Renal cortex interstitium (tissue), 11 donors: ENCODE measurements at regions not wholly inside any gene's neighbourhood (a gene's known extent, or its start where the extent isn't known, plus 50 kb on each side); places are given as distances from the start of the nearest gene placed in this dataset.
"Not testable (repeated sequence)": the region's sequence is repeated elsewhere in the genome, so short reads cannot be mapped to it uniquely, and the experiment has no call there.

Experiments used
- DNase-seq, 11 donors: peaks; one replicate each; pipeline ENCODE4 v3.0.0-alpha.2; 2013; ENCODE audit warnings: low read depth in 9 of 11, low spot score in 4 of 11; ENCODE audit errors: extremely low read depth in 1 of 11

DNA sequence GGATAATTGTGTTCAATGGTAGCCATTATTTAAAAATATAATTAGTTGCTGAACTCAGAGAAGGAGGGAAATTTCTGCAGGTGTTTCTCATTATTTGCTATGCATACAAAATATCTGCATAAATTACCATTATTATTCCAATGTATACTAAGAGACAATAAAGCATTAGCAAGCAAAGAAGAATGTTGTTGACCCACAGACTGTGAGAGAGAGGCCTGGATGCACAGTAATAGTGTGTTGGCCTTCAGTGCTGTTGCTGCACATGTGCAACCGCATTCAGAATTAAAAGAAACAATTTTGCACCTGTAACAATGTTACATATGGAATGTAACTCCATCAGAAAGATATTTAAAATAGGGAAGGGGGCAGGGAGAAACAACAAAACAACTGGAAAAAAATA is 155.6 kb upstream of the KCNH8 start:
- DNase-seq: no peak

DNA sequence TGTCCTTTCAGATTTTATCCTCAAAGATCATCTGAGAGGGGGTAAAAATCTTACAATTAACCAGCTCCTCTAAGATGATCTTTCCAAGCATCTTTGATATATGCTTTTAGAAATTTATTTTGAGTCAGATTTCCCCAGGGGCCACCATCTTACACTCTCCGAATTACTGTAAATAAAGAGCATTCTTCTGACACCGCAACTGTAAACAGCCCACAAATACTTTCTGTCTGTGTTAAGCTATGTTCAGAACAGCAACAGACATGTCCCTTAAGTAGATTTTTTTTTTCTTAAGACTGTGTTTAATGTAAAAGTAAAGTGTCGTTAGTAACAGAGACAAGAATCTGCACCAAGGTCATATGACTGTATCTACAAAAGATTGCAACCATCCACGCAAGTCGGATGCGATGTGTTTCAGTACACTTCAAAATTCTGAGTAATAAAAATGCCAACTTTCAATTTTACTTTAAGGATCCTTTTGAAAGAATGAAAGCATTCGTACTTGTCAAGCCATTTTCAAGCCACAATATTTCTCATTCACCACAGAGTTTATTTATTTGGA is 159.0 kb upstream of the KCNH8 start:
- DNase-seq: no peak

DNA sequence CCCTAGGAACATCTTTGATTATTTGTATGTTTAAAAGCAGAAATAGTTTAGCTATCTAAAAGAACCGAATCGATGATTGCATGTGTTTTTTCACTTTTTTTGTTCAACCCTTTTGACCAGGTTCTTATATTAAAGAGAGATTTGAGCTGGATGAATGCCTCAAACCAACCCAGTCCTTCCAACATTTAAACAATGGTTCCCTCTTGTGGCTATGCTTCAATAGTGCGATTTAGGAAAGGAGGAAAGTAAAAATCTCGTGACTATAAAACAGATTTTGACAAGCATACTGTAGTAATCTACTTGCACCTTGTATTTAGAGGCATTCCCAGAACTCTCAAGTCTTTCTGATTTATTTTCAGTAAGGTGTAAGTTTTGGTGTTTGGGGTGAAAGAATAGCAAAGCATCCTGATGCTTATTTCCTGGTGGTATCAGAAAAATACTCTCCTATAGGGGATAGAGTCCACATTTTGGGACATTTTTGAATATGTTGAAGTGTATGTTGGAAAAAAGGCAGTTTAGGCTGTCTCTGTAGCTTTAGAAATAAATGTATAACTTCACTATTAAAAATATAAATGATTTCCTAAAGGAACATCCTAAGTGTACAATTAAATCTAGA is 159.6 kb upstream of the KCNH8 start:
- peak; percentile 7 to 37 (median 25) for DNase-seq

DNA sequence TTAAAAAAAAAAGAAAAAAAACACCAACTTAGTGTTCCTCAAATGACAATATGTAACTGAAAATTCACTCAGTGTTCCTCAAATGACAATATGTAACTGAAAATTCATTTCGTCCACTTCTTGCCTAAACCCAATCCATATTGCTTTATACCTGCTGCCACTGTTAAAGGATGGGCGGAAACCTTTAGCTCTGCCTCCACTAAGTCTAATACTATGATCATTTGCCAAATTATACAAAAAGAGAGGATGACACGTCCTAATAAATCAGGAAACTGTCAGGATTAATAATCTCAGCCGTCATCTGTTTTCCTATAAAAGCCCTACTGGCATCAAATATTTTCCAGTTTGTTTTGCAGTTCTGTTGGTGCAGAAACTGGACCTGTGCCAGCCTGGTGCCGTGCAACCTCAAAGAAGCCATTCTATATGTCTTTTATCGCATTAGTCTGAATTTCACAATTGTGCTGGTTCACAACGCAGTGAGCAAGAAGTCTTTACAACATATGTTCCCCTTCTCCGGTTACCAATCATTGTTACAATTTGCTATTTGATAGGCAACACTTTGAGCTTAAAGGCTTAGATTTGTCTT is 160.4 kb upstream of the KCNH8 start:
- DNase-seq: no peak

DNA sequence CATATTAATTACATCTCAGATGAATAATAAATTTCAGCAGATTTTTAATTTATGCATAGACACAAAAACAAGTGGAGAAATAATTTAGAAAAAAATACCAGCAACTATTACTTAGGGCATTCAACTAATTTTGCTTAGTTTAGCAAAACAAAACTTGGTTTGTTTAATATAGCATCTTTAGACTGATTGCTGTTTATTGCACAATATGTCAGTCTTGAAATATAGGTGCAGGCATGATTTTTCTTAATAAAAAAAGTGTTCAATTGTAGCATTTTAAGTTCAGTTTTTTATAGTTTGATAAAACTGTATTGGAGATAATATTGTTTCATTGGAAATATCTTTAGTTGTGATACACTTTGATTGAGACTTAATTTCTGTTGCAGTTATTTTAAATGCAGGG is 161.2 kb upstream of the KCNH8 start:
- no peak for DNase-seq

DNA sequence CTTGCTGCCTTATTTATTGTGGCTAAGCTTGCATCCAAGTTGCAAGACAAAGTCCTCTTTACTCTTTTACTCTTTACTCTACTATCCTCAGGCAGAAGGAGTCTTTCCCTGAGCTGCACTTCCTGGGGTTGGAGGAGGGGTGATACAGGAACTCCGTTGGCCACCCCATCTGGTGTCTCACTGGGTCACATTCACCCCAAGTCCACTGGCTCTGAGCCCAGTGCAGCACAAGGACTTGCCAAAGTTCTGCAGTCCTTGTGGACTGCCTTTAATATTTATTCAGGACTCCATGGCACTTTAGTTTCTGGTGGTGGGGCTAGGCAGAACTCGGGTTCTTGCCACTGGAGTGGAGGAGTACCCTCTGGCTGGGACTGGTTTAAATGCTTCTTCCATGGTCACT is 165.4 kb upstream of the KCNH8 start:
- DNase-seq: no peak

DNA sequence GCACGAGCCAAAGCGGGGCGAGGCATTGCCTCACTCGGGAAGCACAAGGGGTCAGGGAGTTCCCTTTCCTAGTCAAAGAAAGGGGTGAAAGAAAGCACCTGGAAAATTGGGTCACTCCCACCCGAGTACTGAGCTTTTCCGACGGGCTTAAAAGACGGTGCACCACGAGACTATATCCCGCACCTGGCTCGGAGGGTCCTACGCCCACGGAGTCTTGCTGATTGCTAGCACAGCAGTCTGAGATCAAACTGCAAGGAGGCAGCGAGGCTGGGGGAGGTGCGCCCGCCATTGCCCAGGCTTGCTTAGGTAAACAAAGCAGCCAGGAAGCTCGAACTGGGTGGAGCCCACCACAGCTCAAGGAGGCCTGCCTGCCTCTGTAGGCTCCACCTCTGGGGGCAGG is 172.2 kb upstream of the KCNH8 start:
- not testable (repeated sequence) for DNase-seq

DNA sequence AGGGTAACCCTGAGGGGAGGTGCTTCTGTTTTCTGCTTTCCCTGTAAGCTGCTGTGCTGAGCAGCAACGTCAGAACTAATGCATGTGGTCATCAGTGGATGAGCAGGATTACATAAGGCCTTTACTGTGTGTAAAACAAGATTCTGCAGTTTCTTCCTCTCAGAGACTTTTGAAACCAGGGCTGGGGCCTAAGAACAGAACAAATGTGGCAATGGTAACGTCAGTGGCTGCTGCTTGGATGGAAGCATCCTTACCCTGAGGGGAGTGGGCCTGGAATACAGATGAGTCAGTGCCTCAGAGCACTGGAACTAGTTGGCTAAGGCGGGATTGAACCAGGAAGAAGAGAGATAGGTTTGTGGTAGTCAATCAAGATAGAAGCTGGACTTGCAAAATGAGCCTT is 180.2 kb upstream of the KCNH8 start:
- DNase-seq: no peak

DNA sequence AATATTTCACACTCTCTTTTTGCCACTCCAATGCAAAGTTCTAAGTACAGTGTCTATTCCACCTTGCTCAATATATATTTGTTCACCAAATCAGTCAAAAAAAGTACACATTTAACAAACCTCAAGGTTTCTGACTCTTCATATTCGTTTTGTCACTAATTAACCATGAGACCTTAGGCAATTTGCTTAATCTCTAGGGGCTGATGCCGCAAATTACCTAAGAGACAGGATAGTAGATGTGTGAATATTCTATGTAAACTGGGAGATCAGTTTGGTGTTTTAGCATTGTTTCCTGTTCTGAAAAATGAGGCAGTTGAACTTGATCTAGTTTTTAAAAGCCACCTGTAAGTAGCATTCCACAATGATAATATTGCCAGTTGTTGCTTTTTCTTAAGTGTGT is 182.5 kb upstream of the KCNH8 start:
- DNase-seq: no peak

DNA sequence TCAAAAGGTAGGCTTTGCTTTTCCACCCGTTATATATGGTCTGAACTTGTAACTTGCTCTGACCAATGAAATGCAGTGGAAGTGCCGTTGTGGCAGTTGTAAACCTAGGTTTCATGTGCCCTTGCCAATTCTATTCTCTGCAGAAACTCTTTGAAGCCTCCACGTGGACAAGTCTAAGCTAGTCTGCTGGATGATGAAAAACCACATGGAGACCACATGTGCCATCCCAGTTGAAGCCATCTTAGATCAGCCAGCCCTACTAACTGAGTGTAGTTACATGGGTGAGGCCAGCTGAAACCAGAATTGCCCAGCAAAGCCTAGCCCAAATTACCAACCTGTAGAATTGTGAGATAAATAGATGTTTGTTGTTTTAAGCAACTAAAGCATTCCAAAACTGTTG is 183.7 kb upstream of the KCNH8 start:
- no peak for DNase-seq

DNA sequence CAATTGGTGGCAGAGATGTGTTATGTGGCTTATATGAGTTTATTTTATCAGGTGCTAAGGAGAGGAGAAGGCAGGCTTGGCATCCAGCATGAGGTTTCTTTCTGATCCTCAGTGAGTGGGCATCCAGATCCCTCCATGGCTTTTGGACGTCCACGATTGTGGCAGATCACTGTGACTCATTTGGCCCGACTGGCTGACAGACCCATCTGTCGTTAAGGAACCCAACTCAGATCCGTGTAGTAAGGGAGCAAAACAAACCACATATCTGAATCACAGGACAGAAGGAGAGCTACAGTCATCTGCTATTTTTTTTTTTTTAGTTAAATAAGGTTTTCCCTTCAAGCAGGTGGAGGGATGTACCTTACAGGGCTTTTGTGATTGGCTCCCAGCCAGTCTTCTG is 197.0 kb upstream of the KCNH8 start:
- no peak for DNase-seq

DNA sequence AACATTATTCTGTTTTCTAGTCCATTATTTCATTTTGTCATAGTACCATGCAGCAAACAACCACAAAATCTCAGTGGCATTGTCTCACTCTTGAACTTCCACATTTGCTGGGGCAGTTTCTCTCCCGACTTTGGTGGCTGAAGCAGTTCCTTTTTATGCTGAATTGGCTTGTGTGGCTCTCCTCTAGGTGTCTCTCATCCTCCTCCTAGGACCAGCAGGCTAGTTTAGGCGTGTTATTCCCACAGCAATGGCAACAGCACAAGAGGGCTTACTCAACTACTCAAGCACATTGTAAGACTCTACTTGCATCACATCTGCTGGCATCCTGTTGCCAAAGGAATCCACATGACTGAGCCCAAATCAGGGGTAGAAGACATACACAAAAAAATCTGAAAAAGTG is 201.8 kb upstream of the KCNH8 start:
- DNase-seq: no peak

DNA sequence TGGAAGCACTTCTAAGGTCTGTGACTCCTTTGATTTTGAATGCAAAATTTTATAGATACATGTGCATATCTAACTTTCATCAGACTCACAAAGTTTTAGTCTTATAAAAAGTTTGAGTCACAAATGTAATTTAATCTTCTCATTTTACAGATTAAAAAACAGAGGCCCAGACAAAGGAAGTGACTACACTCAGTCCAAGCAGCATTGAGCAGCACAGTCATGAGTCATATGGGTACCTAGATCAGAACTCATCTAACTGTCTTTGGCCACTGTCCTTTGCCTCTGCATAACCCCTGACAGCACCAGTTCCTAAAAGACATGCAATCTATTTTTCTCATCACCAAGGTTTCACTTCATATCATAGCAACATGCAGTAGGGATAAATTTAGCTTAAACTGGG is 210.7 kb upstream of the KCNH8 start:
- DNase-seq: no peak

DNA sequence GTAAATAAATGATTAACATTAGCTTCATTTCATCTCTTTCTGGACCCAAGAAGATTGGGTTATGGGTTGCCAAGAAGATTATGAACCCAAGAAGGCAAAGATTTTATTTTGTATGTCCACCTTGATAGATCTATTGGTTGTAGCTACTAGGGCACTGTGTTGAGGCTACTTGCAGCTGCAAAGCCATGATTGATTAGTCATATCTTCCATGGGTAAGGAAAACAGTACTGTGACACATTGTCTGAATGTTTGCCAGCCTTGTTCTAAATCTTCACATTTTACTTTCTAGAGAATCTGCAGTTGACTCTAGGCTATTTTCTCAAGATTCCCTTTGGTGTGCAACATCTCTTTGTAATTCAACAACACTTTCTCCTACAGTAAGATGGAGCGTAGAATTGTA is 229.2 kb upstream of the KCNH8 start:
- DNase-seq: no peak

DNA sequence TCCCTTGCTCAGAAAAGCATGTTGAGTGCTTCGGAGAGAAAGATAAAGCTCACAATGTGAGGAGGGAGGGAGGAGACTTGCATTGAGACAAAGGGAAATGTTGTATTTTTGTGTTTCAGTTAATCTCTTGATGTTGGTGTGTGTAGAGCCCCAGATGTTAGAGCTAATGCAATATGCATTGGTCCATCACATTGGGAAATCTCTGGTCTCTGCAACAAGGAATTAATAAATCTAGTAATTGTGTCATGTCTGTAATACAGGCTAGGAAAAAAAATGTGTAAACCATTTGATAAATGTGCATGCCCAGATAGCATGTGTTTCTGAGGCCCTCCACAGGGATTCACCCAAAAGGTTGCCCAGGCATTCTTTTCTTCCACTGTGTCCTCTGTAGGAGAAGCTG is 230.4 kb upstream of the KCNH8 start:
- DNase-seq: no peak

DNA sequence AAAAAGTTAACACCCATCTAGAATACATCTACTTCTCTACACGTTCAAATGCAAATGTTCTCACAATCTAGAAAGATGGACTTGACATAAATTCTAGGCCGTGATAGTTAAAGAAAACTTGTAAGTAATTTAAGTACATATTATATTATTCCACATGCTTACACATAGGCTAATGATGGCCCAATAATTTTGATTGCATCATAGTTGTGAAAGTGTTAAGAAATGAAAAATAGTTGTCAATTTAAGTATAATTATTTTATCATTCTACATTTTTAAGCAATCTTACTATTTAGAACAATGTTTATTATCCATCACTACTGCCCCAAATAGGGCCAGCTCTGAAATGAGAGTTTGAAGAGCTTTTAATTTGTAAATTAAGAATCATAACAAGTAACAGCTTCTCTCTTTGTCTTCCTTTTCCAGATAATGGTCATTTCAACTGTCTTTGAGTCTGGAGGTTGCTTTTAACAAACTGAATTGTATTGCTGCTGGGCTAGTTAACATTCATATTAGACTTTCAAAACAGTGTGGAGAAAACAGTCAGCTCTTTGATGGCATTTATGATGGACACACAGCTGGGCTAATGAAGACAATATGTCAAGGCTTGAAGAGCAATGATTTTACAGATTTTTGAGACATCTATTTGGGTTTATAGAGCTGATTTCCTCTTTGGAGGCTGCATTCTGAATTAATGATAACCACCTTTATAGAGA is 246.1 kb upstream of the KCNH8 start:
- DNase-seq: no peak

DNA sequence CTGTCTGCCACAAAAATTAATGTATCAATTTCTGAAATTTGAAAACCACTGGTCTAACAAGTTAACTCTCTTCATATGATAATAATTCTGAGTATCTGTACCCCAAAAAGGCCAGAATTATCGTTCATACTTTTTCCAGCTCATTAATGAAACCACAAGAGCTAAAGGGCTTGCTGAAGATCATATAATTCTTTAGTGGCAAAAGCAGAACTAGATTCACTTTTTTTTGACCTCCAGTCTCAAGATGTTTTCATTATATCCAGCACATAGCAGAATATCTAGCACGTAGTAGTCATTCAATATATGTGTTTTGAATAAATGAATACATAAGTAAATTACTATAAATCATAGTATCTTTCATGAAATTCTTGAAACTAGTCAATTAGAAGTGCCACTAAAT is 246.7 kb upstream of the KCNH8 start:
- no peak for DNase-seq

DNA sequence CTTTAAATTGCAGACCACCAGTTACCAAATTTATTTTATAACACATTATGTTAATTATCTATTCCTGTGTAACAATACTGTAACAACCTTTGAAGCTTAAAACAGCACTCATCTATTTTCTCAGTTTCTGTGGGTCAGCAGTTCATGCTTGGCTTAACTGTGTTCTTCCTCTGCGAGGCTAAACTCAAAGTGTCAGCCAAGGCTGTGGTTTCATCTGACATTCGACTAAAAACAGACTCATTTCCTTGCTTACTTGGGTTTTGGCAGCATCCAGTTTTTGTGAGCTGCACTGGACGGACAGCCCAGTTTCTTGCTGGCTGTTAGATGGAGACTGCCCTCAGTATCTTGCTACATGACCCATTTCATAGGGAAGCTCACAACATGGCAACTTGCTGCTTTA is 247.3 kb upstream of the KCNH8 start:
- DNase-seq: no peak

DNA sequence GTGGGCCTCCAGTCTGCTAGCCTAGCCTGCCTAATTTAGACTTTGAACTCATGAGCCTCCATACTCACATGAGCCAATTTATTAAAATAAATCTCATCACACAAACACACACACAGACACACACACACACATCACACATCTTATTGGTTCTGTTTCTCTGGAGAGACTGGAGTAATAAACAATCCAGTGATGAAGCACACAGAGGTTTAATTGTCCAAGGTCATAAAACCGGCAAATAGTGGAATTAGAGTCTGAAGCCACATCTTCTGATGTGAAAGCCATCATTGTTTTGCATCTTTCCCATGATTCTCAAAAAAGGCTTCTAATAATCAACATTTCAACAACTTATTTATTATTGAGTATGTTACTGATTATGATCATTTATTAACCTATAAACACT is 249.4 kb upstream of the KCNH8 start:
- DNase-seq: no peak

DNA sequence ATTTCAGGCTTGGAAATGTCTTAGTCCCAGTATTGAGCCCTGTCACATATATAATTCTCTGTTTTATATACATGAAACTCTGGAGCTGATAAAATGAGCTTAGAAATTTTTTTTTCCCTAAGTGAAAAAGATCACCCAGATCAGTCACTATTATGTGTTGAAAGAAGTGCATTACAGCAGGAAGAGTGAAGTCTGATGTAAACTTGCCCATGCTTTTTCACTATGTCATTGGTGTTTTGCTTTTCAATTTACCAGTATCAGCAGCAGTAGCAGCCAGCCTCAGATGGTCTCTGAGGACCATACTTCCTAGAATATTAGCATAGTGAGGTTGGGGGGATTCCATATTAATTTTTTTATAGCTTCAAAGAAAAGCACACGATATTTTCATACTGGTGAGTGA is 255.6 kb upstream of the KCNH8 start:
- no peak for DNase-seq

DNA sequence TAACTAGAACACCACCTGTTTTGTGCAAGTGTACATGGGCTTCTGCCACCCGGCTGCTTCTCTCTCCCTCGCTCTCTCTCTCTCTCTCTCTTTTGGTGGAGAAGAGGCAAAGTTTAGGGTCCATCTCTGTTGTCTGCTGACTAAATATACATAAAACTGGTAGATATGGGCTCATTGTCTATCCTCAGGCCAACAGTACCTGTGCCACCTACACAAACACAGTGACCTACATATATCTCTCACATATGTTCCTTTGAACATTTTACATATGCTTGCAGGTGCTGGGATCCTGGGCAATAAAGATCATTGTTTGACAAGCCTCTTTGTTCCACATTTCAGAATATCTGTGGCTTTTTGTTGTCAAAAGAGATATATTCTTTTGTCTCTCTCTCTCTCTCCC is 256.3 kb upstream of the KCNH8 start:
- DNase-seq: no peak
